HG03520 (cell line): ENCODE measurements at regions not wholly inside any gene's neighbourhood (a gene's known extent, or its start where the extent isn't known, plus 50 kb on each side); places are given as distances from the start of the nearest gene placed in this dataset.

Experiments used
- ATAC-seq: cut with Tn5 transposase; IDR thresholded peaks from one replicate; pipeline ENCODE4 v1.9.1; 2021; ENCODE audit warnings: mild to moderate bottlenecking, moderate library complexity; ENCODE audit not compliant: unreplicated experiment

DNA sequence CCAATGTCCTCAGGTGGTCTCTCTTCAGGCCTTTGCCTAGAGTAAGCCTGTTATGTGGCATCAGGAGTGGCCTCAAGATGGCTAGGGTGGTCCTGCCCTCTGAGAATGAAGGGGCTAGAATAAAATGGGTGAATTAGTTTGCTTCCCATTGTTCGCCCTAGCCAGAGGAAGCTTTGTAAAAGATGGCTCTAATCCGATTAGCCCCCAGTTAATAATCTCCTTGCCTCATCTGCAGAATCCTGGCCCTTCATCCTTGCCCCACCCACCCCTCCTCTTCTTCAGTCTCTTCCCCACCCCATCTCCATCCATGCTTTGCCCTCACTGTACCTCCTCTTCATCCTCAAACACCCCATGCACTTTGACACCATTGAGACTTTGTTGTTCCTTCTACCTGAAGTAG lies 57.4 kb upstream of the LGALSL start:
- ATAC-seq: no peak

DNA sequence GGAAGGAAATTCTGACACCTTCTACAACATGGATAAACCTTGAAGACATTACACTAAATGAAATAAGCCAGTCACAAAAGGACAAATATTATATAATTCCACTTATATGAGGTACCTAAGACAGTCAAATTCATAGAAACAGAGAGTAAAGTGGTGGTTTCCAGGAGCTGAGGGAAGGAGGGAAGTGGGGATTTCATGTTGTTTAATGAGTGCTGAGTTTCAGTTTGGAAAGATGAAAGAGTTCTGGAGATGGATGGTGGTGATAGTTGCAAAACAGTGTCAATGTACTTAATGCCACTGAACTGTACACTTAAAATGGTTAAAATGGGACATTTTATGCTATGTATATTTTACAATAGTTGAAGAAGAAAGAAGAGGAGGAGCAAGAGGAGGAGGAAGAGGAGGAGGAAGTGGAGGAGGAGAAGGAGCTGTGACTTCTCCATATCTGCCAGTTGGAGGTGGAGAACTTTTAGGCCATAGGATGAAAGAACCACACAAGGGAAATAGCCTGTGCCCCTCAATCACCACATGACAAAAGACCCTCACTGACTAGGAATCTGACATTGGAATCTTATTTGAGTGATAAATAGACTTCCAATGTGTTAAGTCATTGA lies 55.3 kb upstream of the LGALSL start:
- ATAC-seq: no peak

DNA sequence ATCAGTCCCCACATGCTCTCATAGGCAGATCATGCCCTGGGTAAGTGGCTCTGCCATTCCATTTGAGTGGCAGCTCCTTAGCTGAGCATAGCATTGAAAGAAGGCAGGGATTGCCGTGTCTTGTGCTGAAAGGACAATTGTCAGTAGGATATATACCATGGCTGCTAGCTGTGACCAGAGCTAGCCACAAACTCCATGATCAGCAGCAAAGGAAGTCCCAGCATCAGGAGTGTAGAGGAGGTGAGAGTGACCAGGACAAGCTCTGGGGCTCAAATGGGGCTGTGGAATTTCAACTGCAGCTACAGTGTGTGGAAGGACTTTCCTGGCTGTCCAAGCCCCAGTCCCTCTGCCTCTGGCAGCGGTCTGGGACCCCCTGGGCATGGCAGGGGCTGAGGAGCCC lies 54.4 kb upstream of the LGALSL start:
- no peak for ATAC-seq

DNA sequence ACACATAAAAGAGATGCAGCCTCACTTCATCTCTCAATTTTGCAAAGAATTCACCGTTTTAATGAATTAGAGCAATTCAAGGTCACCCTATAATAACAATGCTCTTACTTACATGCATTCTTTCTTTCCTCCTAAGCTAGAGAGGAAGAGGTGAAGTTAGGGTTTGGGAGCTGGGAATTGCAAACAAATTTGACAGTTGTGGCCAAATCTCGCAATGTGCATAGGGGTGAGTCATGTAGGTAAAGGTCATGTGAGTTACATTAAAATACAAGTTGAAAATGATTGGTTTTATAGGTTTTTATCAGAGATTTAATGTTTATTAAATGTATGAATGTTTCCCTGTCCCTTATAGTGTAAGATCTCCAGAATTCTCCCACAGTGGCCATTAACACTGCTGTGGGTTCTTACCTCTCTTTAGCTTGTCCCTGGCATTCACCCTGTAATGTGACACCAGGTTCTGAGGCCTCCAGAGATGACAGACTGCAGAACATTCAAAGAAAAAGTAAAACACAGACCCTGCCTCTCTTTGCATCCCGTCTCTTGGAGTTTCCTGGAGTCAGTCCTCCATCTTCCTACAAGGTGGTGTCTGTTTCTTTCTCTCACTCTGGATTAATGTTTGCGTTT lies 53.7 kb upstream of the LGALSL start:
- ATAC-seq: no peak

DNA sequence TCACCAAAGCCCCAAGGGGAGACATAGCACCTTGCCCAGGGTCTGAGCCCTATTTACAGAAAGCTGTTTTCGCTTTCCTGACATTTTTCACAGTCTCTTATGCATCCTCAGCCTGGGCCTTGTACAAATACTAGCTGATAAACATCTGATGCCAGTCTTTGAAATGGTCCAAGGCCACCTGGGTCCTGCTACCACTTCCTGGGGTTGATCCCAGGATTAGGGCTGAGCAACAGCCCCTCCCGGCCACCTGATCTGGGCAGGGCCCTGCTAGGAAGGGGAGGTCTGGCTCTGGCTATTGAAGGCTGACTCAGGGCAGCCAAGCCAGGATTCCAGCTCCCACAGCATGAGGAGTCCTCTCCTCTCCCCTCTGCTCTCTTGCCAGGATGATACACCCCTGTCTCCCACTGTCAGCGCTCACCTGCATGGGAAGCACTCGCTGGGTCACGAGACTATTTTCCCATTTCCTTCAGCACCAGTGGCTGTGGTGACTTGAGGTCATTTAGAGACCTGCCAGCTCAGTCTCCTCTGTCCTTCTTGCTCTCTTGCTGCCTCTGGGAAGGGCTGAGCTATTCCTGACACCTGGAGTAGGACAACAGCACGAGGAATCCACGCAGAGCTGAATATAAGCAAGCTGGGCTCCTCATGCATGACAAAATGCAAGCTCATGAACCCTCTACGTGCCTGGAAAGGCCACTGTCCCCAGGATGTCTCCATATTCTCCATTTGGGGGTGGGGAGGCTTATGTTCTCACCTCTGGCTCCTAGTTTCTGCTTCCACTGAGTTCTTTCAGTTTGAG lies 53.0 kb upstream of the LGALSL start:
- no peak for ATAC-seq

DNA sequence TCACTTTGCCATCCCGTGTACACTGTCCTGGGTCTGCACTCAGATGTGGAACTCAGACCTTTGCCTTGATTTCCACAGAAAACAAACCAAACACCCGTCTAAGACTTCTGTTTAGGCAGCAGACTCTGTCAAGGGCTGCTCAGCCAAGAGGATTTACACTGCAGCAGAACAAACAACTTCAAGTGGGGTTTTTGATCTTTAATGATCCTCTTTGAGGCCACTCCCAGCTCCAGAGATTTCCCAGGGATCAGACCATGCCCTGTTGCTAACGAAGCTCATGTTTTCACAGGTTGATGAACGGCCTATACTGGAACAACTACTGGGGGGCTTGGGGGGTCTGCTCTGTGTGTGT lies 52.5 kb upstream of the LGALSL start:
- ATAC-seq: no peak

DNA sequence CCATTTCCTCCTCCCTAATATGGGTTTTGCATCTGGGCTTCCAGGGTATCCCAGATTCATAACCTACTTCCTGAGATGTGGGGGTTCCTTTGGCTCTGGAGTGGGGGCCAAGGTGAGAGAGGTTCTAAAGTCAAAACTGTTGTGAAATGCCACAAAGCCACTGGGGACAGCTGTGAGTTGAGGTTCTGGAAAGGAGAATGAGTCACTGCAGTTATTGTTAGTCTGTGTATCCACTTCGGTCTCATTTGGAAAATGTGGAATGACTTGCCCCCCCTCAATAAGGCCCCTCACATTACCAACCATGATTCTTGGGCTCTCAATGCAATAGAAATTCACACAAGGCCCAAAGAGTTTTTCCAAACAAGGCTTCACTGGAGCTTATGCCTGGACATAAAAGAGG lies 51.1 kb upstream of the LGALSL start:
- no peak for ATAC-seq

DNA sequence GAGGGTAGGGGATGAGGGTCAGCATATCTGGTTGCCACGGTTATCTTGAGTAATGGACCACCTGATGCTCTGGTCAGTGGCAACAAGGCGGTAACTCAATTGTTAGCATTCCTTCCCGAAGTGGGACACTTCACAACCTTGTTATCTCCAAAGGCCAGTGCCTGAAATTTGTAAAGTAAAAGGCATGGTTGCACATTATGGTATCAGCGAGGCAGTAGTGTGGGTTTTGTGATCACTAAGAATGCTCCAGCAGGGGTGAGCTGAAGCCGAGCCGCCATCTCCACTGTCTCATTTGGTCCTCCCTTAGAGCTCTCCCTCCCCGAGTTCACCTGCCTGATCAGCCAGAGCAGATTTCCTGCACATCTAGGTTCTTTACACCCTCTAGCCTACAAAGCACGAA lies 50.5 kb upstream of the LGALSL start:
- no peak for ATAC-seq

DNA sequence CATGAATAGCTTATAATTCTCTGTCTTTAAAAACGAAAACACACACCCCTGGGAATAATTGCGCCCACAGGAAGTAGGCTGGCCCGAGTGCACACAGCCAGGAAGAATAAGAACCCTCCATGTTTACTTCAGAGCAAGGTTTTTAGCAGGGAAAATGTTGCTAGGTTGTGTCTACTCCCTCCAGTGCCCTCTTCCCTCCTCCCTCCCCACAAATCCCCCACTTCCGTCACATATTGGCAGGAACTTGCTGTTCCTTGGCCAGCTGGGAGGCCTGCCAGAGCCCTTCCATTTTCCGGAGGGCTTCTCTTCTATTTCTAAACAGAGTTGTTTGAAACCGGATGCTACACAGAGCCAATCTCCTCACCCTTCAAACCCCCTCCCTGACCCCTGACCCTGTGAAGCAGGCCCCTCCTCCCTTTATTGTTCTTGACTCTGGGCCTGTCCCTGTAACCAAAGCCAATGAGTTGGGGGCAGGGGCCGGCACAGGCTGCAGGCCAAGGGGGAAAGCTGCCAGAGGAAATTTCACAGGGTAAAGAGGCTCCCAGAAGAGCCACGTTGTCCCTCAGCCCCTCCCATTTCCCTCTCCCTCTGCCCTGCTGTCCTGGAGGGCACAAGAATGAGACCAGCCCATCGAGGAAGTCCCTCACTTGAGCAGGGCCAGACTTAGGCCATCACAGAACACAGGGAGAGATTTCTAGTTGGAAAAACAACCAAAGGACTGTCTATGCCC lies 49.8 kb upstream of the LGALSL start:
- no peak for ATAC-seq
